ENCODE measurements at regions not wholly inside any gene's neighbourhood (a gene's known extent, or its start where the extent isn't known, plus 50 kb on each side); places are given as distances from the start of the nearest gene placed in this dataset.

GRCh38 chr10:113225903-113226302 is 275.9 kb downstream of the TCF7L2 start:
- Histone ChIP-seq H3K79me2 (ENCODE audit: insufficient read depth, low read length) (no peaks in the 10 kb centered on the region), H3K9ac (ENCODE audit: low read length) (no peak overlapping the region), H3K4me1 (ENCODE audit: control insufficient read depth in 1 of 2, insufficient read depth in 2 of 2, low read length in 2 of 2) (peaks cover 7 to 10% of the 10 kb centered on the region in 2 experiments), H3K4me2 (ENCODE audit: low read length) (no peak overlapping the region), H4K20me1 (ENCODE audit: insufficient read depth) (no peaks in the 10 kb centered on the region), H2AFZ (ENCODE audit: low read depth, low read length, poor library complexity, severe bottlenecking) (no peak overlapping the region), H3K9me3 (ENCODE audit: control insufficient read depth in 1 of 2, insufficient read depth in 1 of 2, low read depth in 1 of 2, low read length in 2 of 2) (no peaks in the 10 kb centered on the region), H3K36me3 (ENCODE audit: control insufficient read depth in 1 of 2, insufficient read depth in 2 of 2, low read length in 2 of 2) (no peaks in the 10 kb centered on the region), H3K27ac (ENCODE audit: low read depth, low read length) (no peak overlapping the region), H3K27me3 (ENCODE audit: insufficient read depth, low read length) (no peaks in the 10 kb centered on the region; the same call in 1 of the 2 replicates), H3K4me3 (replicated peaks in 1 of 2; ENCODE audit: low read depth in 1 of 2, low read length in 2 of 2) (no peak overlapping the region), H3K9me2 (ENCODE audit: insufficient read depth) (no peaks in the 10 kb centered on the region)
- TF ChIP-seq REST (IDR thresholded peaks at IDR 0.05; ENCODE audit: low read depth) = no peak
- TF ChIP-seq EZH2 (IDR thresholded peaks at IDR 0.05) = no peak
- no peak for TF ChIP-seq SP1 (IDR thresholded peaks at IDR 0.05; ENCODE audit: low read depth)
- no peak for ATAC-seq
- intact Hi-C loops (cut with micrococcal nuclease) = no loop called here
- ChIA-PET RAD21 (ENCODE audit: low non-redundant PET in 1 of 2, low total read pairs in 2 of 2, uncharacterized antibody in 2 of 2, unreplicated experiment in 2 of 2) (no interaction called here), POLR2A (no interaction called here), CTCF (no interaction called here)
- no TSS peak for BruUV-seq (replicated peaks)
- DNase-seq (ENCODE audit: low read depth, low spot score) = no peak

- H3K9ac ChIP-seq (ENCODE audit: low read length) = no peak overlapping the region
- POLR2A ChIA-PET = no interaction called here
- no peaks in the 10 kb centered on the region for H4K20me1 ChIP-seq (ENCODE audit: insufficient read depth)
- no peaks in the 10 kb centered on the region; the same call in 1 of the 2 replicates for H3K27me3 ChIP-seq (ENCODE audit: insufficient read depth, low read length)
- ATAC-seq (no peak), DNase-seq (ENCODE audit: low read depth, low spot score) (no peak)
- H3K27ac ChIP-seq (ENCODE audit: low read depth, low read length) = no peak overlapping the region
- RAD21 ChIA-PET (ENCODE audit: low non-redundant PET in 1 of 2, low total read pairs in 2 of 2, uncharacterized antibody in 2 of 2, unreplicated experiment in 2 of 2) = no interaction called here
- H3K9me2 ChIP-seq (ENCODE audit: insufficient read depth) = no peaks in the 10 kb centered on the region
- no peaks in the 10 kb centered on the region for H3K36me3 ChIP-seq (ENCODE audit: control insufficient read depth in 1 of 2, insufficient read depth in 2 of 2, low read length in 2 of 2)
- no peaks in the 10 kb centered on the region for H3K9me3 ChIP-seq (ENCODE audit: control insufficient read depth in 1 of 2, insufficient read depth in 1 of 2, low read depth in 1 of 2, low read length in 2 of 2)
- peaks cover 6 to 8% of the 10 kb centered on the region in 2 experiments for H3K4me1 ChIP-seq (ENCODE audit: control insufficient read depth in 1 of 2, insufficient read depth in 2 of 2, low read length in 2 of 2)
- TF ChIP-seq POLR2AphosphoS5 (IDR thresholded peaks at IDR 0.05; ENCODE audit: low read depth, low read length) (no peak), ATF3 (IDR thresholded peaks at IDR 0.05) (no peak), SIN3A (IDR thresholded peaks at IDR 0.05; ENCODE audit: low read depth) (no peak), YY1 (IDR thresholded peaks at IDR 0.05; ENCODE audit: extremely low read depth, insufficient replicate concordance, low read depth, low read length) (no peak), EGR1 (IDR thresholded peaks at IDR 0.05; ENCODE audit: low read depth) (no peak)
- no peaks in the 10 kb centered on the region for H3K79me2 ChIP-seq (ENCODE audit: insufficient read depth, low read length)
- no TSS peak for BruUV-seq (replicated peaks)
- CTCF ChIA-PET = no interaction called here
- no peak overlapping the region for H3K4me2 ChIP-seq (ENCODE audit: low read length)
- no peak overlapping the region for H2AFZ ChIP-seq (ENCODE audit: low read depth, low read length, poor library complexity, severe bottlenecking)
- intact Hi-C loops (cut with micrococcal nuclease) = no loop called here
- no peak overlapping the region for H3K4me3 ChIP-seq (replicated peaks in 1 of 2; ENCODE audit: low read depth in 1 of 2, low read length in 2 of 2)
These were observed 276.4 kb downstream of the TCF7L2 start for GRCh38 chr10:113226399-113226798.
